GM12878 (cell line): ENCODE measurements at regions not wholly inside any gene's neighbourhood (a gene's known extent, or its start where the extent isn't known, plus 50 kb on each side); places are given as distances from the start of the nearest gene placed in this dataset.

ENCODE experiments used
- ATAC-seq: fragments of 200-7000 bp; cut with Tn5 transposase; 3 replicates; pipeline ENCODE4 v1.9.1; 2020; ENCODE audit warnings: mild to moderate bottlenecking, moderate library complexity
- BruUV-seq: library from RNA; stranded (reverse); fragments of 400-500 nt; replicated peaks from 2 replicates; lab custom pipeline; 2021; lab: Mats Ljungman, UMichigan
- CTCF ChIA-PET: fragments of 300-600 bp; sonication (Branson Sonifier 250); formaldehyde crosslinking; extraction: SDS; loops from one replicate; lab custom pipeline; 2021; ENCODE audit warnings: inconsistent platforms; lab: Yijun Ruan, JAX
- POLR2A ChIA-PET: fragments of 350-600 bp; formaldehyde crosslinking; extraction: SDS; loops from one replicate; lab custom pipeline; 2021; ENCODE audit warnings: inconsistent platforms; lab: Charles Lee
- RAD21 ChIA-PET: fragments of 300-600 bp; sonication (Branson Sonifier 250); formaldehyde crosslinking; loops from one replicate; lab custom pipeline; 2023; ENCODE audit warnings: antibody characterized with exemption; ENCODE audit not compliant: unreplicated experiment; lab: Charles Lee
- SMC1A ChIA-PET: fragments of 300-600 bp; sonication (Branson Sonifier 250); formaldehyde crosslinking; loops from one replicate; lab custom pipeline; 2023; ENCODE audit not compliant: unreplicated experiment, uncharacterized antibody; lab: Charles Lee
- DNase-seq: peaks from one replicate; pipeline ENCODE4 v3.0.0-alpha.2; 2011; ENCODE audit warnings: low read depth, low spot score
- FAIRE-seq: peaks from 3 replicates; lab custom pipeline; 2011; peaks lifted over from hg19 to GRCh38; lab: Jason Lieb, UNC
- H2AFZ ChIP-seq: 2 replicates; pipeline ENCODE4 v1.6.0; 2011; ENCODE audit warnings: low read depth, low read length, control low read depth; ENCODE audit not compliant: control insufficient read depth
- H3K27ac ChIP-seq: 2 replicates; pipeline ENCODE4 v1.5.1; 2011; ENCODE audit warnings: control low read depth; ENCODE audit not compliant: control insufficient read depth, insufficient read depth
- H3K27me3 ChIP-seq, 2 experiments: replicated peaks in 1 of 2; 2 replicates each; pipeline versions ENCODE4 v1.6.0 to v1.6.1; 2011; ENCODE audit warnings: low read length in 1 of 2; ENCODE audit not compliant: control insufficient read depth in 2 of 2, insufficient read depth in 2 of 2
- H3K36me3 ChIP-seq, 2 experiments: 2 replicates each; pipeline ENCODE4 v1.5.1; 2011; ENCODE audit warnings: low read length in 1 of 2; ENCODE audit not compliant: control insufficient read depth in 2 of 2, insufficient read depth in 2 of 2
- H3K4me1 ChIP-seq: 2 replicates; pipeline ENCODE4 v1.6.1; 2011; ENCODE audit warnings: mild to moderate bottlenecking, low read length, moderate library complexity, mixed read lengths; ENCODE audit not compliant: control insufficient read depth, insufficient read depth
- H3K4me2 ChIP-seq: 2 replicates; pipeline ENCODE4 v1.6.0; 2011; ENCODE audit warnings: control low read depth; ENCODE audit not compliant: control insufficient read depth, insufficient read depth
- H3K4me3 ChIP-seq: fragments of 200-600 bp; sonication (generic); 2 replicates; pipeline ENCODE4 v1.5.1; 2016
- H3K79me2 ChIP-seq: 2 replicates; pipeline ENCODE4 v1.6.0; 2011; ENCODE audit warnings: low read length; ENCODE audit not compliant: control insufficient read depth, insufficient read depth
- H3K9ac ChIP-seq: 2 replicates; pipeline ENCODE4 v1.8.0; 2011; ENCODE audit warnings: low read length, control low read depth, mixed read lengths; ENCODE audit not compliant: control insufficient read depth, insufficient read depth
- H3K9me3 ChIP-seq: replicated peaks from 3 replicates; pipeline ENCODE4 v1.5.1; 2011; ENCODE audit warnings: mild to moderate bottlenecking, low read length; ENCODE audit not compliant: control insufficient read depth, insufficient read depth
- H4K20me1 ChIP-seq: 2 replicates; pipeline ENCODE4 v1.6.0; 2011; ENCODE audit not compliant: control insufficient read depth, insufficient read depth
- ATF2 ChIP-seq: IDR thresholded peaks from 2 replicates; pipeline ENCODE4 v1.6.1; 2012; ENCODE audit warnings: low read length, inconsistent platforms
- BMI1 ChIP-seq: fragments of 450-650 bp; IDR thresholded peaks from 2 replicates; pipeline ENCODE4 v1.6.1; 2016; ENCODE audit warnings: mild to moderate bottlenecking, moderate library complexity, borderline replicate concordance
- BRCA1 ChIP-seq: IDR thresholded peaks from 2 replicates; pipeline ENCODE4 v1.6.1; 2011; ENCODE audit warnings: low read depth, low read length, improper control_type of control experiment
- EZH2 ChIP-seq: IDR thresholded peaks from 2 replicates; pipeline ENCODE4 v1.6.1; 2012; ENCODE audit warnings: low read depth, mild to moderate bottlenecking, control low read depth, inconsistent platforms, low read length, borderline replicate concordance; ENCODE audit not compliant: control insufficient read depth
- FOXM1 ChIP-seq: IDR thresholded peaks from 2 replicates; pipeline ENCODE4 v1.6.1; 2012; ENCODE audit warnings: low read depth, mild to moderate bottlenecking, inconsistent platforms, low read length, moderate library complexity
- GABPA ChIP-seq: IDR thresholded peaks from 2 replicates; pipeline ENCODE4 v1.6.1; 2014; ENCODE audit warnings: antibody characterized with exemption, low read depth, mild to moderate bottlenecking, inconsistent platforms
- HCFC1 ChIP-seq: fragments of 150-350 bp; IDR thresholded peaks from 2 replicates; pipeline ENCODE4 v1.6.1; 2014; ENCODE audit warnings: low read length
- HSF1 ChIP-seq: fragments of 150-350 bp; IDR thresholded peaks from 2 replicates; pipeline ENCODE4 v1.6.1; 2014; ENCODE audit warnings: mild to moderate bottlenecking, low read depth, low read length
- LARP7 ChIP-seq: fragments of 450-650 bp; IDR thresholded peaks from 2 replicates; pipeline ENCODE4 v1.6.1; 2017; ENCODE audit warnings: mild to moderate bottlenecking
- MEF2A ChIP-seq: IDR thresholded peaks from 2 replicates; pipeline ENCODE4 v1.6.1; 2011; ENCODE audit warnings: low read depth, mild to moderate bottlenecking, low read length, moderate library complexity; ENCODE audit not compliant: insufficient read depth
- NFXL1 ChIP-seq: fragments of 450-650 bp; IDR thresholded peaks from 2 replicates; pipeline ENCODE4 v1.6.1; 2017; ENCODE audit warnings: antibody characterized with exemption, mild to moderate bottlenecking, borderline replicate concordance
- RAD51 ChIP-seq: fragments of 450-650 bp; IDR thresholded peaks from 2 replicates; pipeline ENCODE4 v1.6.1; 2016; ENCODE audit warnings: moderate library complexity, mild to moderate bottlenecking, inconsistent platforms
- RBBP5 ChIP-seq: fragments of 200-600 bp; sonication (generic); conservative IDR thresholded peaks from 2 replicates; pipeline ENCODE4 v1.6.1; 2016
- RCOR1 ChIP-seq: conservative IDR thresholded peaks from 2 replicates; pipeline ENCODE4 v1.6.1; 2012; ENCODE audit warnings: low read depth, low read length, improper control_type of control experiment
- RFX5 ChIP-seq: IDR thresholded peaks from 2 replicates; pipeline ENCODE4 v1.6.1; 2011; ENCODE audit warnings: low read depth, low read length, improper control_type of control experiment
- TCF3 ChIP-seq: IDR thresholded peaks from 2 replicates; pipeline ENCODE4 v1.6.1; 2012; ENCODE audit warnings: low read depth, mild to moderate bottlenecking, low read length, borderline replicate concordance; ENCODE audit not compliant: insufficient read depth
- TCF7 ChIP-seq: IDR thresholded peaks from 2 replicates; pipeline ENCODE4 v1.6.1; 2014; ENCODE audit warnings: antibody characterized with exemption, borderline replicate concordance
- ZBTB40 ChIP-seq: fragments of 450-650 bp; IDR thresholded peaks from 2 replicates; pipeline ENCODE4 v1.6.1; 2016; ENCODE audit warnings: mild to moderate bottlenecking, moderate library complexity, borderline replicate concordance
- WGBS: methylation state at CpG from one replicate; pipeline ENCODE4 v1.1.6; 2016; ENCODE audit warnings: low lambda C conversion rate; ENCODE audit not compliant: insufficient replicate concordance, insufficient coverage; ENCODE audit errors: missing lambda C conversion rate; 5-methylcytosine and 5-hydroxymethylcytosine counted together
- in situ Hi-C: fragments of 300-500 bp; cut with MboI; formaldehyde crosslinking; loops from 9 replicates; pipeline ENCODE4 v1.14.3; 2018; ENCODE audit warnings: mixed read lengths
- intact Hi-C: fragments of 100-400 bp; cut with micrococcal nuclease; formaldehyde crosslinking; loops from one replicate; pipeline ENCODE4 v1.14.2; 2022; ENCODE audit not compliant: unreplicated experiment

DNA sequence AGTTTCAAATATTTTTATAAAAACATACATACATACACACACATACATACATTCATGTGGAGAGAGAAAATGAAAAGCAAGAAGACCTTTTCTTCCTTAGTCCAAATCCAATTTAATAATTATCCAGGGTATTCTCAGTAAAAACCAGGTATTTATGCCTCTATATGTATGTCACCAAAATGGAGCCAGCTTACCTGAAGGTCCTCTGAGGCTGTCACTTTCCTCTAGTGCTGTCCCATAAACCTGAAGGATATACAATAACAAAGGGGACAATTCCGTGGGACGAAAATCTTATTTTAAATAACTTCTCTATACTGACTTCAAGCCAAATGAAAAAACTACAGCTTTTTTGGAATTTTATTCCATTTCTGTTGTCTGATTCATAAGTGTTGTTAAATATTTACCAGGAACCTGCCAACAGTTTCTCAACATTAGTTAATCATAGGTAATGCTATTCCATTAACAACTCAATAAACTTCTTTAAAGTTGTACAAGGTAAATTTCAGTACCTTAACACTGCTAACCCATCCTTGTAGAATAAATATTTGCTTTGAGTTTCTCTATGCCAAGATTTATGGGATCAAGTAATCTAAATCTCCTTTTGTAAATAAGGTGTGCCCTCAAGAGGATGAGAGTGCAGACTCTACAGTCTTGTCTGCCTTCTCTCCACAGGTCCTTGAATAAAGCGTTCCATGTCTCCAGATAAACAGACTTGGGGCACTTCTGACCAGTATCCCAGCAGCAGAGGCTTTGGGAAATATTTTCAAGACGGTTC, 260.3 kb downstream of the AHR start:
- no peaks in the 10 kb centered on the region for H3K4me1 ChIP-seq
- no peak for FAIRE-seq
- no peaks in the 10 kb centered on the region; a peak in 1 of 4 replicates for H3K27me3 ChIP-seq
- no peak overlapping the region for H3K4me2 ChIP-seq
- H3K4me3 ChIP-seq = no peak overlapping the region
- SMC1A ChIA-PET = interaction anchor here (1.7 kb wide), 1 partner anchor 256 kb away, joined by 5 read pairs; no protein-coding TSS in a partner anchor
- H3K9ac ChIP-seq = no peak overlapping the region
- no peaks in the 10 kb centered on the region for H4K20me1 ChIP-seq
- no peak for ATAC-seq
- no peak for DNase-seq
- H3K9me3 ChIP-seq = no peaks in the 10 kb centered on the region
- intact Hi-C loops = no loop called here
- H3K27ac ChIP-seq = no peak overlapping the region
- H3K36me3 ChIP-seq = no peaks in the 10 kb centered on the region
- no peak overlapping the region for H2AFZ ChIP-seq
- no peak for TF ChIP-seq RCOR1
- no peak for TF ChIP-seq LARP7
- no peak for TF ChIP-seq BRCA1
- no peak for TF ChIP-seq NFXL1
- no peak for TF ChIP-seq RBBP5
- TF ChIP-seq HCFC1 = no peak
- no peak for TF ChIP-seq EZH2
- no peak for TF ChIP-seq BMI1
- TF ChIP-seq MEF2A = no peak
- TF ChIP-seq RFX5 = no peak
- no peak for TF ChIP-seq HSF1
- no peak for TF ChIP-seq TCF7
- no peak for TF ChIP-seq RAD51
- no peak for TF ChIP-seq FOXM1
- TF ChIP-seq TCF3 = no peak
- TF ChIP-seq GABPA = no peak
- no peak for TF ChIP-seq ATF2
- no peak for TF ChIP-seq ZBTB40
- TF ChIP-seq, all 136 proteins: peak for 0
- ChIA-PET CTCF (no interaction called here), POLR2A (no interaction called here), RAD21 (no interaction called here)
- no peaks in the 10 kb centered on the region for H3K79me2 ChIP-seq
- in situ Hi-C loops = no loop called here
- BruUV-seq = no TSS peak
- WGBS = 16% methylated on average over 4 of the region's 4 CpGs
